Liver (tissue), 3 donors: ENCODE measurements at regions not wholly inside any gene's neighbourhood (a gene's known extent, or its start where the extent isn't known, plus 50 kb on each side); places are given as distances from the start of the nearest gene placed in this dataset.

Experiments
- CTCF ChIP-seq: fragments of 150-350 bp; IDR thresholded peaks from 2 replicates; pipeline ENCODE4 v1.5.1; 2017; ENCODE audit warnings: improper control_type of control experiment, low read depth, low read length; ENCODE audit not compliant: missing input control
- EGR1 ChIP-seq, 2 donors: IDR thresholded peaks; 2 replicates each; pipeline ENCODE4 v1.6.1; 2016 to 2018; ENCODE audit warnings: antibody characterized with exemption in 2 of 2, low read depth in 2 of 2
- donor health status: healthy.
- donor health status: healthy.

GRCh38 chr4:171519457-171519856 lies 293.7 kb upstream of the GALNTL6 start:
- TF ChIP-seq CTCF (no peak), EGR1 (IDR thresholded peaks at IDR 0.05; ENCODE audit: low read depth in 2 of 2) (no peak)
